PC-3 (cell line): ENCODE measurements at regions not wholly inside any gene's neighbourhood (a gene's known extent, or its start where the extent isn't known, plus 50 kb on each side); places are given as distances from the start of the nearest gene placed in this dataset.

Experiments
- EZH2 ChIP-seq: fragments of 300-600 bp; sonication (generic); IDR thresholded peaks from one replicate; pipeline ENCODE4 v1.6.1; 2017; ENCODE audit warnings: antibody characterized with exemption, mild to moderate bottlenecking, low read length; ENCODE audit not compliant: unreplicated experiment
- TF ChIP-seq, protein P1 (sequence below): fragments of 300-600 bp; sonication (generic); conservative IDR thresholded peaks from 2 replicates; pipeline ENCODE4 v1.5.1; 2017; ENCODE audit warnings: antibody characterized with exemption, low read depth, mild to moderate bottlenecking, low read length

DNA sequence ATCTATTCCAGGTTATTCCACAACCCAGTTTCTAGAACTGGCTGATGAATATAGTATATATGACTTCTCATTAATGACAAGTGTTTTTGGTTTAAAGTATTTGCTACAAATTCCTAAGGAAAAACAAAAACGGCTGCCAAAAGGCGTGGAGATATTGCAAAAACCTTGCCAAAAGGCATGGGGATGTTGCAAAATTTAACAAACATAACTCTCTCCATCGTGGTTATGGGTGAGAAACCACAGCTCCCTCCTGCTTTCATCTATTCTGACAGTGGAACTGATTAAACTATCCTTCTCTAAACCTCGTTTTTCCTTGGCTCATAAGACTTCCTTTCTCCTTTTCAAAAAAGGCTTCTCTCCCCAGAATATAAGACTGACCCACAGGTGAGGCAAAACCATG lies 342.0 kb upstream of the PDZRN3 start:
- no peak for TF ChIP-seq EZH2
- TF ChIP-seq, protein P1, sequence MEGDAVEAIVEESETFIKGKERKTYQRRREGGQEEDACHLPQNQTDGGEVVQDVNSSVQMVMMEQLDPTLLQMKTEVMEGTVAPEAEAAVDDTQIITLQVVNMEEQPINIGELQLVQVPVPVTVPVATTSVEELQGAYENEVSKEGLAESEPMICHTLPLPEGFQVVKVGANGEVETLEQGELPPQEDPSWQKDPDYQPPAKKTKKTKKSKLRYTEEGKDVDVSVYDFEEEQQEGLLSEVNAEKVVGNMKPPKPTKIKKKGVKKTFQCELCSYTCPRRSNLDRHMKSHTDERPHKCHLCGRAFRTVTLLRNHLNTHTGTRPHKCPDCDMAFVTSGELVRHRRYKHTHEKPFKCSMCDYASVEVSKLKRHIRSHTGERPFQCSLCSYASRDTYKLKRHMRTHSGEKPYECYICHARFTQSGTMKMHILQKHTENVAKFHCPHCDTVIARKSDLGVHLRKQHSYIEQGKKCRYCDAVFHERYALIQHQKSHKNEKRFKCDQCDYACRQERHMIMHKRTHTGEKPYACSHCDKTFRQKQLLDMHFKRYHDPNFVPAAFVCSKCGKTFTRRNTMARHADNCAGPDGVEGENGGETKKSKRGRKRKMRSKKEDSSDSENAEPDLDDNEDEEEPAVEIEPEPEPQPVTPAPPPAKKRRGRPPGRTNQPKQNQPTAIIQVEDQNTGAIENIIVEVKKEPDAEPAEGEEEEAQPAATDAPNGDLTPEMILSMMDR: no peak
